HG03520 (cell line): ENCODE measurements at regions not wholly inside any gene's neighbourhood (a gene's known extent, or its start where the extent isn't known, plus 50 kb on each side); places are given as distances from the start of the nearest gene placed in this dataset.
"Not testable (repeated sequence)": the region's sequence is repeated elsewhere in the genome, so short reads cannot be mapped to it uniquely, and the experiment has no call there.

Experiments
- ATAC-seq: cut with Tn5 transposase; IDR thresholded peaks from one replicate; pipeline ENCODE4 v1.9.1; 2021; ENCODE audit warnings: mild to moderate bottlenecking, moderate library complexity; ENCODE audit not compliant: unreplicated experiment

- ATAC-seq = no peak
Observed at GRCh38 chr14:54232735-54233134, 164.1 kb upstream of the CDKN3 start.

GRCh38 chr14:54241517-54241916 is 155.3 kb upstream of the CDKN3 start:
- no peak for ATAC-seq

GRCh38 chr14:54251356-54251755 is 145.5 kb upstream of the CDKN3 start:
- ATAC-seq = no peak

- no peak for ATAC-seq
Observed at GRCh38 chr14:54252072-54252730, 144.6 kb upstream of the CDKN3 start.

- ATAC-seq = peak; percentile 75
Observed at GRCh38 chr14:54253195-54253947, 143.4 kb upstream of the CDKN3 start.

- ATAC-seq = no peak
Observed at GRCh38 chr14:54256156-54256555, 140.7 kb upstream of the CDKN3 start.

GRCh38 chr14:54257424-54257823 is 139.4 kb upstream of the CDKN3 start:
- no peak for ATAC-seq

- no peak for ATAC-seq
Observed at GRCh38 chr14:54258382-54258781, 138.4 kb upstream of the CDKN3 start.

GRCh38 chr14:54259821-54260220 is 137.0 kb upstream of the CDKN3 start:
- no peak for ATAC-seq

GRCh38 chr14:54261283-54261682 is 135.5 kb upstream of the CDKN3 start:
- no peak for ATAC-seq

- ATAC-seq = not testable (repeated sequence)
Observed at GRCh38 chr14:54266616-54267015, 130.2 kb upstream of the CDKN3 start.

GRCh38 chr14:54267172-54267571 is 129.6 kb upstream of the CDKN3 start:
- ATAC-seq = no peak

- ATAC-seq = no peak
Observed at GRCh38 chr14:54275997-54276725, 120.6 kb upstream of the CDKN3 start.

- no peak for ATAC-seq
Observed at GRCh38 chr14:54278087-54278486, 118.7 kb upstream of the CDKN3 start.

GRCh38 chr14:54278665-54279295 is 118.0 kb upstream of the CDKN3 start:
- ATAC-seq = no peak

- ATAC-seq = no peak
Observed at GRCh38 chr14:54282849-54283248, 114.0 kb upstream of the CDKN3 start.

- ATAC-seq = no peak
Observed at GRCh38 chr14:54285030-54285429, 111.8 kb upstream of the CDKN3 start.

- ATAC-seq = no peak
Observed at GRCh38 chr14:54291491-54292191, 105.2 kb upstream of the CDKN3 start.

GRCh38 chr14:54294802-54295201 is 102.0 kb upstream of the CDKN3 start:
- no peak for ATAC-seq

- ATAC-seq = no peak
Observed at GRCh38 chr14:54299410-54300363, 97.1 kb upstream of the CDKN3 start.
